SK-N-SH treated with all-trans-retinoic acid at 6 μM for 48 hours (cell line): ENCODE measurements at regions not wholly inside any gene's neighbourhood (a gene's known extent, or its start where the extent isn't known, plus 50 kb on each side); places are given as distances from the start of the nearest gene placed in this dataset.
A peak's percentile ranks its signal among the peaks of the same experiment; 100 is the strongest.

ENCODE experiments used
- ATAC-seq: fragments of 200-7000 bp; cut with Tn5 transposase; 3 replicates; pipeline ENCODE4 v1.9.1; 2020; ENCODE audit warnings: mild to moderate bottlenecking, moderate library complexity
- ARNTL ChIP-seq: fragments of 450-650 bp; formaldehyde crosslinking; IDR thresholded peaks from 2 replicates; pipeline ENCODE4 v1.5.0; 2020; ENCODE audit warnings: low read depth, mild to moderate bottlenecking, moderate library complexity, borderline replicate concordance
- BACH2 ChIP-seq: fragments of 250-450 bp; sonication (Bioruptor Pico); IDR thresholded peaks from 2 replicates; pipeline ENCODE4 v1.9.0; 2021; ENCODE audit warnings: mild to moderate bottlenecking, borderline replicate concordance
- CSDC2 ChIP-seq: fragments of 250-450 bp; sonication (Bioruptor Pico); IDR thresholded peaks from 2 replicates; pipeline ENCODE4 v1.5.0; 2020; ENCODE audit warnings: mild to moderate bottlenecking, moderate library complexity
- ESRRG ChIP-seq: fragments of 250-450 bp; sonication (Bioruptor Pico); IDR thresholded peaks from 2 replicates; pipeline ENCODE4 v1.6.1; 2021; ENCODE audit warnings: mild to moderate bottlenecking
- GLIS3 ChIP-seq: fragments of 250-450 bp; sonication (Bioruptor Pico); IDR thresholded peaks from 2 replicates; pipeline ENCODE4 v1.5.0; 2020; ENCODE audit warnings: mild to moderate bottlenecking, moderate library complexity
- ISL1 ChIP-seq: fragments of 250-450 bp; sonication (Bioruptor Pico); IDR thresholded peaks from 2 replicates; pipeline ENCODE4 v2.1.2; 2022; ENCODE audit warnings: mild to moderate bottlenecking, moderate library complexity
- OSR1 ChIP-seq: fragments of 250-450 bp; sonication (Bioruptor Pico); IDR thresholded peaks from 2 replicates; pipeline ENCODE4 v1.8.0; 2022; ENCODE audit warnings: moderate library complexity, mild to moderate bottlenecking, inconsistent platforms
- PPARA ChIP-seq: fragments of 250-450 bp; sonication (Bioruptor Pico); IDR thresholded peaks from 2 replicates; pipeline ENCODE4 v1.5.0; 2020; ENCODE audit warnings: mild to moderate bottlenecking, borderline replicate concordance
- RARB ChIP-seq: fragments of 250-450 bp; sonication (Bioruptor Pico); IDR thresholded peaks from 2 replicates; pipeline ENCODE4 v1.8.0; 2021; ENCODE audit warnings: mild to moderate bottlenecking, moderate library complexity
- SNAI2 ChIP-seq: fragments of 250-450 bp; sonication (Bioruptor Pico); IDR thresholded peaks from 2 replicates; pipeline ENCODE4 v1.5.0; 2020; ENCODE audit warnings: mild to moderate bottlenecking, moderate library complexity
- TCF4 ChIP-seq: fragments of 250-450 bp; sonication (Bioruptor Pico); IDR thresholded peaks from 2 replicates; pipeline ENCODE4 v1.8.0; 2021; ENCODE audit warnings: mild to moderate bottlenecking, moderate library complexity, borderline replicate concordance
- TOX ChIP-seq: fragments of 250-450 bp; sonication (Bioruptor Pico); IDR thresholded peaks from 2 replicates; pipeline ENCODE4 v1.8.0; 2021; ENCODE audit warnings: mild to moderate bottlenecking, moderate library complexity, borderline replicate concordance
- ZC3H10 ChIP-seq: fragments of 250-450 bp; sonication (Bioruptor Pico); IDR thresholded peaks from 2 replicates; pipeline ENCODE4 v1.5.1; 2021; ENCODE audit warnings: mild to moderate bottlenecking, moderate library complexity
- ZFP3 ChIP-seq: fragments of 250-450 bp; sonication (Bioruptor Pico); IDR thresholded peaks from 2 replicates; pipeline ENCODE4 v1.5.0; 2020; ENCODE audit warnings: mild to moderate bottlenecking, moderate library complexity
- ZFP30 ChIP-seq: fragments of 450-650 bp; formaldehyde crosslinking; IDR thresholded peaks from 2 replicates; pipeline ENCODE4 v1.5.0; 2022; ENCODE audit warnings: mild to moderate bottlenecking, moderate library complexity
- ZNF565 ChIP-seq: fragments of 450-650 bp; formaldehyde crosslinking; conservative IDR thresholded peaks from 2 replicates; pipeline ENCODE4 v1.5.0; 2020; ENCODE audit warnings: low read depth, mild to moderate bottlenecking, moderate library complexity
- ZNF70 ChIP-seq: fragments of 450-650 bp; formaldehyde crosslinking; IDR thresholded peaks from 2 replicates; pipeline ENCODE4 v1.5.0; 2020; ENCODE audit warnings: mild to moderate bottlenecking, moderate library complexity
- ZNF8 ChIP-seq: fragments of 450-650 bp; formaldehyde crosslinking; IDR thresholded peaks from 2 replicates; pipeline ENCODE4 v1.5.0; 2020; ENCODE audit warnings: mild to moderate bottlenecking, moderate library complexity
- TF ChIP-seq, protein P1 (sequence below): fragments of 250-450 bp; sonication (Bioruptor Pico); IDR thresholded peaks from 2 replicates; pipeline ENCODE4 v1.5.1; 2020; ENCODE audit warnings: low read depth, mild to moderate bottlenecking, moderate library complexity
- TF ChIP-seq, protein P2 (sequence below): fragments of 250-450 bp; sonication (Bioruptor Pico); IDR thresholded peaks from 2 replicates; pipeline ENCODE4 v1.8.0; 2020; ENCODE audit warnings: mild to moderate bottlenecking, moderate library complexity, borderline replicate concordance
- TF ChIP-seq, protein P3 (sequence below): fragments of 250-450 bp; sonication (Bioruptor Pico); IDR thresholded peaks from 2 replicates; pipeline ENCODE4 v1.5.1; 2021; ENCODE audit warnings: mild to moderate bottlenecking, moderate library complexity
- TF ChIP-seq, protein P4 (sequence below): fragments of 250-450 bp; sonication (Bioruptor Pico); IDR thresholded peaks from 2 replicates; pipeline ENCODE4 v1.8.0; 2021; ENCODE audit warnings: low read depth, mild to moderate bottlenecking, moderate library complexity, borderline replicate concordance

DNA sequence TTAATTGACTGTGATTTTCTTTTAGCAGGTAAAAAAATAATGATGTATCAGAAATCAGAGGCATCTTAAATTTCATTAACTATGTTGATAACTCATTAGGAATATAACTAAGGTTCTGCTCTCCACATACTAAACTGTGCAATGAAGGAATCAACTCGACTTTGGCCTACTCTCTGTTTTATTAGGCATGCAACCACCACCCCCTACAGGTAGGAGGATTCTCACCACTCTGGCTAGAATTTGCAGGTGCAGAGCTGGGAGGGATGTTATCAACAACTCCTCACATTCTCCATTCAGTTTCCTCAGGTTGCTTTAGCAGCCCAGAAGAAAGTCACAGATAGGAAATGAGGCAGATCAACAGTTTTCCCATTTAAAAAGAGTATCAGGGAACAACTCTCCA lies 160.1 kb downstream of the COX18 start:
- peak; percentile 51; the same call in 1 of the 3 replicates for ATAC-seq
- TF ChIP-seq ZNF565 (CRISPR knock-in tag) (no peak), SNAI2 (no peak), BACH2 (CRISPR knock-in tag) (no peak), ESRRG (no peak), TCF4 (CRISPR knock-in tag) (no peak), GLIS3 (no peak), PPARA (no peak), OSR1 (CRISPR knock-in tag) (no peak), ARNTL (no peak), ZFP3 (no peak), RARB (CRISPR knock-in tag) (no peak), ZNF8 (no peak), CSDC2 (CRISPR knock-in tag) (no peak), ZNF70 (no peak)
- TF ChIP-seq, protein P1, sequence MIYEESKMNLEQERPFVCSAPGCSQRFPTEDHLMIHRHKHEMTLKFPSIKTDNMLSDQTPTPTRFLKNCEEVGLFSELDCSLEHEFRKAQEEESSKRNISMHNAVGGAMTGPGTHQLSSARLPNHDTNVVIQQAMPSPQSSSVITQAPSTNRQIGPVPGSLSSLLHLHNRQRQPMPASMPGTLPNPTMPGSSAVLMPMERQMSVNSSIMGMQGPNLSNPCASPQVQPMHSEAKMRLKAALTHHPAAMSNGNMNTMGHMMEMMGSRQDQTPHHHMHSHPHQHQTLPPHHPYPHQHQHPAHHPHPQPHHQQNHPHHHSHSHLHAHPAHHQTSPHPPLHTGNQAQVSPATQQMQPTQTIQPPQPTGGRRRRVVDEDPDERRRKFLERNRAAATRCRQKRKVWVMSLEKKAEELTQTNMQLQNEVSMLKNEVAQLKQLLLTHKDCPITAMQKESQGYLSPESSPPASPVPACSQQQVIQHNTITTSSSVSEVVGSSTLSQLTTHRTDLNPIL (CRISPR knock-in tag): no peak
- TF ChIP-seq, protein P2, sequence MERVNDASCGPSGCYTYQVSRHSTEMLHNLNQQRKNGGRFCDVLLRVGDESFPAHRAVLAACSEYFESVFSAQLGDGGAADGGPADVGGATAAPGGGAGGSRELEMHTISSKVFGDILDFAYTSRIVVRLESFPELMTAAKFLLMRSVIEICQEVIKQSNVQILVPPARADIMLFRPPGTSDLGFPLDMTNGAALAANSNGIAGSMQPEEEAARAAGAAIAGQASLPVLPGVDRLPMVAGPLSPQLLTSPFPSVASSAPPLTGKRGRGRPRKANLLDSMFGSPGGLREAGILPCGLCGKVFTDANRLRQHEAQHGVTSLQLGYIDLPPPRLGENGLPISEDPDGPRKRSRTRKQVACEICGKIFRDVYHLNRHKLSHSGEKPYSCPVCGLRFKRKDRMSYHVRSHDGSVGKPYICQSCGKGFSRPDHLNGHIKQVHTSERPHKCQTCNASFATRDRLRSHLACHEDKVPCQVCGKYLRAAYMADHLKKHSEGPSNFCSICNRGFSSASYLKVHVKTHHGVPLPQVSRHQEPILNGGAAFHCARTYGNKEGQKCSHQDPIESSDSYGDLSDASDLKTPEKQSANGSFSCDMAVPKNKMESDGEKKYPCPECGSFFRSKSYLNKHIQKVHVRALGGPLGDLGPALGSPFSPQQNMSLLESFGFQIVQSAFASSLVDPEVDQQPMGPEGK (CRISPR knock-in tag): no peak

DNA sequence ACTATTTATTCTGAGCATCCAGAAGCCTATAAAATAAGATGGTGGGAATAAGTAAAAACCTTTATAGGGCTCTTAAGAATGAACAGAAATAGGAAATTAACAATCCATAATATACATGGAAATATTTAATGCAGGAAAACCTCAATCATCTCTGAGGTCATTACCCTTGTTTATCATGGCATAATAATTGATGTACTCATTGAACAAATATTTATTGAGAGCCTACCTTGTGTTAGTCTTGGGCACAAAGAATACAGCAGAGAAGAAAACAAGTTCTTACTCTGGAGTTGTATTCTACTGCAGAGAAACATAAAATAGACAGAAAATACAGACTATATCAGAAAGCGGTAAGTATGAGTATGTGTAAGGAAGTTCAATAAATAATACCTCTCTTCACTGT lies 167.2 kb downstream of the COX18 start:
- ATAC-seq: no peak
- no peak for TF ChIP-seq ESRRG

DNA sequence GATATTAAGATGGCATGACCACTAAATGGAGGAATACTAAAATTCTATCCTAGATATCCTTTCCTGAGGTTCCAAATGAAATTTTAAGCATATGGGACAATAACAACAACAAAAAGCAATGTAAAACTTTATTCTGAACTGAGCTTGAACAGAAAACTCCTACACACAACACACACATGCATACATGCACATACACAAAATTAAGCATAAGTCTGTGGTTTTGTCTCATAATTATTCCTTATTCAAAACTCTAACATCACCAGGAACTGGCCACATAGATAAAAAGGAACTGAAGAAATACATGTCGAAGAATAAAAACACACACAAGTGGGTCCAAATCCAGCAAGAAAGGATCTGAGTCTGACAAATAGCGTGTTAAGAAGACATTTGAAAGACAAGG lies 168.0 kb downstream of the COX18 start:
- ATAC-seq: no peak
- TF ChIP-seq BACH2 (CRISPR knock-in tag): no peak
- no peak for TF ChIP-seq TCF4 (CRISPR knock-in tag)
- TF ChIP-seq ZFP30 (CRISPR knock-in tag): no peak
- TF ChIP-seq, protein P2 (CRISPR knock-in tag): no peak
- no peak for TF ChIP-seq ESRRG
- no peak for TF ChIP-seq GLIS3
- TF ChIP-seq ZNF8: no peak
- TF ChIP-seq OSR1 (CRISPR knock-in tag): no peak
- no peak for TF ChIP-seq ISL1
- TF ChIP-seq SNAI2: no peak
- TF ChIP-seq ZNF70: no peak
- no peak for TF ChIP-seq RARB (CRISPR knock-in tag)

DNA sequence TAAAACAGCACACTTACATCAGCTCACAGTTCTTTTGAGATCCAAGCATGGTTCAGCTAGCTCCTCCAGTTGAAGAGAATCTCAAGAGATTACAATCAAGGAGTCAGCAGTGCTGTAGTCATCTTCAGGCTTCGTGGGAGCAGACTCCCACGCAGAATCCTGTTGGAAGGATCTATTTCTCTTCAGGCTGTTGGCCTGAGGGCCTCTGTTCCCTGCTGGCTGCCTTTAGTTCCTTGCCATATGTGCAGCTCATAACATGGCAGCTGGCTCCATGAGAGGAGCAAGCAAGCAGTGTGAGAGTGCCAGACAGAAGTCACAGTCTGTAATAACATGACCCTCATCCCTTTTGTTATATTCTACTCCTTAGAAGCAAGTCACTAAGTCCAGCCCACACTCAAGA lies 168.6 kb downstream of the COX18 start:
- TF ChIP-seq, protein P2 (CRISPR knock-in tag): no peak
- TF ChIP-seq ZNF8 (no peak), BACH2 (CRISPR knock-in tag) (no peak), PPARA (no peak), TCF4 (CRISPR knock-in tag) (no peak), ISL1 (no peak), ZC3H10 (CRISPR knock-in tag) (no peak), ARNTL (no peak), RARB (CRISPR knock-in tag) (no peak), TOX (CRISPR knock-in tag) (no peak), ZNF70 (no peak)
- TF ChIP-seq, protein P3, sequence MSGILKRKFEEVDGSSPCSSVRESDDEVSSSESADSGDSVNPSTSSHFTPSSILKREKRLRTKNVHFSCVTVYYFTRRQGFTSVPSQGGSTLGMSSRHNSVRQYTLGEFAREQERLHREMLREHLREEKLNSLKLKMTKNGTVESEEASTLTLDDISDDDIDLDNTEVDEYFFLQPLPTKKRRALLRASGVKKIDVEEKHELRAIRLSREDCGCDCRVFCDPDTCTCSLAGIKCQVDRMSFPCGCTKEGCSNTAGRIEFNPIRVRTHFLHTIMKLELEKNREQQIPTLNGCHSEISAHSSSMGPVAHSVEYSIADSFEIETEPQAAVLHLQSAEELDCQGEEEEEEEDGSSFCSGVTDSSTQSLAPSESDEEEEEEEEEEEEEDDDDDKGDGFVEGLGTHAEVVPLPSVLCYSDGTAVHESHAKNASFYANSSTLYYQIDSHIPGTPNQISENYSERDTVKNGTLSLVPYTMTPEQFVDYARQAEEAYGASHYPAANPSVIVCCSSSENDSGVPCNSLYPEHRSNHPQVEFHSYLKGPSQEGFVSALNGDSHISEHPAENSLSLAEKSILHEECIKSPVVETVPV (CRISPR knock-in tag): no peak
- TF ChIP-seq, protein P4, sequence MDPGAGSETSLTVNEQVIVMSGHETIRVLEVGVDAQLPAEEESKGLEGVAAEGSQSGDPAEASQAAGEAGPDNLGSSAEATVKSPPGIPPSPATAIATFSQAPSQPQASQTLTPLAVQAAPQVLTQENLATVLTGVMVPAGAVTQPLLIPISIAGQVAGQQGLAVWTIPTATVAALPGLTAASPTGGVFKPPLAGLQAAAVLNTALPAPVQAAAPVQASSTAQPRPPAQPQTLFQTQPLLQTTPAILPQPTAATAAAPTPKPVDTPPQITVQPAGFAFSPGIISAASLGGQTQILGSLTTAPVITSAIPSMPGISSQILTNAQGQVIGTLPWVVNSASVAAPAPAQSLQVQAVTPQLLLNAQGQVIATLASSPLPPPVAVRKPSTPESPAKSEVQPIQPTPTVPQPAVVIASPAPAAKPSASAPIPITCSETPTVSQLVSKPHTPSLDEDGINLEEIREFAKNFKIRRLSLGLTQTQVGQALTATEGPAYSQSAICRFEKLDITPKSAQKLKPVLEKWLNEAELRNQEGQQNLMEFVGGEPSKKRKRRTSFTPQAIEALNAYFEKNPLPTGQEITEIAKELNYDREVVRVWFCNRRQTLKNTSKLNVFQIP (CRISPR knock-in tag): no peak
- no peak for ATAC-seq
